ENCODE measurements at regions not wholly inside any gene's neighbourhood (a gene's known extent, or its start where the extent isn't known, plus 50 kb on each side); places are given as distances from the start of the nearest gene placed in this dataset.

DNA sequence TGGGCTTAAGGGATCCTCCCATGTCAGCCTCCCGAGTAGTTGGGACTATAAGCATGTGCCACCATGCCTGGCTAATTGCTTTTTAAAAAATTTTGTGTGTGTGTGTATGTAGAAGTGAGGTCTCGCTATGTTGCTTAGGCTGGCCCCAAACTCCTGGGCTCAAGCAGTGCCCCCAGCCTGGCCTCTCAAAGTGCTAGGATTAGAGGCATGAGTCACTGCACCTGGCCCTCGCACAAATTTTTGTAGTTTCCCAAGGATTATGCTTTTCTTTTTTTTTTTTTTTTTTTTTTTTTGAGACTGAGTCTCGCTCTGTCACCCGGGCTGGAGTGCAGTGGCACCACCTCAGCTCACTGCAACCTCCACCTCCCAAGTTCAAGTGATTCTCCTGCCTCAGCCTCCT, 144.4 kb upstream of the HNRNPU start:
- DNase-seq (ENCODE audit: extremely low read depth in 1 of 4, low spot score in 3 of 4) (peak in 1 of 4 experiments; percentile 37), FAIRE-seq (no peak), ATAC-seq (peak; percentile 64)
- H3K4me3 ChIP-seq: no peak overlapping the region
- WGBS (ENCODE audit: insufficient coverage, low coverage, missing lambda C conversion rate): 30% methylated on average over 4 of the region's 5 CpGs
- in situ Hi-C loops (cut with MboI): no loop called here
- ChIA-PET POLR2A (interaction anchor here (0.6 to 1.8 kb wide), 4 partner anchors 34 to 222 kb away, joined by 3 to 6 read pairs (median 4); a partner anchor contains a TSS), CTCF (ENCODE audit: low intra/inter-chr PET ratio) (no interaction called here)
- H3K9me1 ChIP-seq (ENCODE audit: control insufficient read depth, insufficient read depth, low read length): no peaks in the 10 kb centered on the region
- no peak overlapping the region for H3K9ac ChIP-seq (ENCODE audit: insufficient read depth in 1 of 2, low read depth in 2 of 2, low read length in 2 of 2)
- no peaks in the 10 kb centered on the region for H3K27me3 ChIP-seq (ENCODE audit: control insufficient read depth in 2 of 2, insufficient read depth in 2 of 2, low read length in 2 of 2)
- intact Hi-C loops (cut with micrococcal nuclease): no loop called here
- no peaks in the 10 kb centered on the region for H4K20me1 ChIP-seq (replicated peaks; ENCODE audit: control insufficient read depth, insufficient read depth, low read length)
- H3K27ac ChIP-seq (ENCODE audit: extremely low read depth, low read depth, low read length): no peak overlapping the region
- H3K4me2 ChIP-seq (ENCODE audit: insufficient read depth, low read length): no peak overlapping the region
- H2AFZ ChIP-seq (ENCODE audit: low read depth, low read length): no peak overlapping the region
- no peaks in the 10 kb centered on the region for H3K9me3 ChIP-seq (replicated peaks; ENCODE audit: control insufficient read depth, insufficient read depth, low read depth, low read length)
- no TSS peak for BruUV-seq (replicated peaks)
- no peaks in the 10 kb centered on the region for H3K36me3 ChIP-seq (ENCODE audit: control insufficient read depth, insufficient read depth, low read length)
- peaks cover 8% of the 10 kb centered on the region; the same call in 1 of the 3 replicates for H3K79me2 ChIP-seq (ENCODE audit: control insufficient read depth, insufficient read depth, low read length)
- peaks cover 13 to 17% of the 10 kb centered on the region in 2 experiments; a peak in 4 of 5 replicates for H3K4me1 ChIP-seq (replicated peaks in 1 of 2; ENCODE audit: control insufficient read depth in 2 of 2, insufficient read depth in 2 of 2, low read length in 2 of 2)
- TF ChIP-seq MAFF (IDR thresholded peaks at IDR 0.05; ENCODE audit: low read length): no peak
- no peak for TF ChIP-seq ZNF263 (CRISPR knock-in tag; IDR thresholded peaks at IDR 0.05; ENCODE audit: borderline replicate concordance)
- TF ChIP-seq TGIF2 (CRISPR knock-in tag; IDR thresholded peaks at IDR 0.05): no peak
- TF ChIP-seq ZNF589 (CRISPR knock-in tag; IDR thresholded peaks at IDR 0.05; ENCODE audit: low read depth): no peak
- TF ChIP-seq CREM (IDR thresholded peaks at IDR 0.05; ENCODE audit: low read depth): no peak
- TF ChIP-seq FIP1L1 (IDR thresholded peaks at IDR 0.05; ENCODE audit: low read depth, low read length, poor library complexity, severe bottlenecking): no peak
- TF ChIP-seq SIX5 (IDR thresholded peaks at IDR 0.05; ENCODE audit: borderline replicate concordance in 1 of 2, insufficient read depth in 1 of 2, low read depth in 1 of 2, low read length in 2 of 2): no peak
- TF ChIP-seq ZNF316 (IDR thresholded peaks at IDR 0.05): no peak
- no peak for TF ChIP-seq SMAD4 (CRISPR knock-in tag; conservative IDR thresholded peaks at IDR 0.05)
- TF ChIP-seq TAF7 (tag; IDR thresholded peaks at IDR 0.05): no peak
- TF ChIP-seq CC2D1A (IDR thresholded peaks at IDR 0.05): no peak
- TF ChIP-seq MYNN (IDR thresholded peaks at IDR 0.05): no peak
- TF ChIP-seq MYNN (CRISPR knock-in tag; IDR thresholded peaks at IDR 0.05): no peak
- TF ChIP-seq, protein P1, sequence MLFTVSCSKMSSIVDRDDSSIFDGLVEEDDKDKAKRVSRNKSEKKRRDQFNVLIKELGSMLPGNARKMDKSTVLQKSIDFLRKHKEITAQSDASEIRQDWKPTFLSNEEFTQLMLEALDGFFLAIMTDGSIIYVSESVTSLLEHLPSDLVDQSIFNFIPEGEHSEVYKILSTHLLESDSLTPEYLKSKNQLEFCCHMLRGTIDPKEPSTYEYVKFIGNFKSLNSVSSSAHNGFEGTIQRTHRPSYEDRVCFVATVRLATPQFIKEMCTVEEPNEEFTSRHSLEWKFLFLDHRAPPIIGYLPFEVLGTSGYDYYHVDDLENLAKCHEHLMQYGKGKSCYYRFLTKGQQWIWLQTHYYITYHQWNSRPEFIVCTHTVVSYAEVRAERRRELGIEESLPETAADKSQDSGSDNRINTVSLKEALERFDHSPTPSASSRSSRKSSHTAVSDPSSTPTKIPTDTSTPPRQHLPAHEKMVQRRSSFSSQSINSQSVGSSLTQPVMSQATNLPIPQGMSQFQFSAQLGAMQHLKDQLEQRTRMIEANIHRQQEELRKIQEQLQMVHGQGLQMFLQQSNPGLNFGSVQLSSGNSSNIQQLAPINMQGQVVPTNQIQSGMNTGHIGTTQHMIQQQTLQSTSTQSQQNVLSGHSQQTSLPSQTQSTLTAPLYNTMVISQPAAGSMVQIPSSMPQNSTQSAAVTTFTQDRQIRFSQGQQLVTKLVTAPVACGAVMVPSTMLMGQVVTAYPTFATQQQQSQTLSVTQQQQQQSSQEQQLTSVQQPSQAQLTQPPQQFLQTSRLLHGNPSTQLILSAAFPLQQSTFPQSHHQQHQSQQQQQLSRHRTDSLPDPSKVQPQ (CRISPR knock-in tag; IDR thresholded peaks at IDR 0.05; ENCODE audit: borderline replicate concordance): no peak
- TF ChIP-seq TCFL5 (CRISPR knock-in tag; conservative IDR thresholded peaks at IDR 0.05): no peak
- TF ChIP-seq LEF1 (IDR thresholded peaks at IDR 0.05): no peak
- TF ChIP-seq POLR2AphosphoS2 (IDR thresholded peaks at IDR 0.05; ENCODE audit: low read length): no peak
- no peak for TF ChIP-seq ZNF57 (CRISPR knock-in tag; IDR thresholded peaks at IDR 0.05)
- TF ChIP-seq NR2C1 (IDR thresholded peaks at IDR 0.05): no peak
- no peak for TF ChIP-seq NR2C1 (tag; IDR thresholded peaks at IDR 0.05)
- TF ChIP-seq HMG20B (CRISPR knock-in tag; IDR thresholded peaks at IDR 0.05): no peak
- TF ChIP-seq, protein P2, sequence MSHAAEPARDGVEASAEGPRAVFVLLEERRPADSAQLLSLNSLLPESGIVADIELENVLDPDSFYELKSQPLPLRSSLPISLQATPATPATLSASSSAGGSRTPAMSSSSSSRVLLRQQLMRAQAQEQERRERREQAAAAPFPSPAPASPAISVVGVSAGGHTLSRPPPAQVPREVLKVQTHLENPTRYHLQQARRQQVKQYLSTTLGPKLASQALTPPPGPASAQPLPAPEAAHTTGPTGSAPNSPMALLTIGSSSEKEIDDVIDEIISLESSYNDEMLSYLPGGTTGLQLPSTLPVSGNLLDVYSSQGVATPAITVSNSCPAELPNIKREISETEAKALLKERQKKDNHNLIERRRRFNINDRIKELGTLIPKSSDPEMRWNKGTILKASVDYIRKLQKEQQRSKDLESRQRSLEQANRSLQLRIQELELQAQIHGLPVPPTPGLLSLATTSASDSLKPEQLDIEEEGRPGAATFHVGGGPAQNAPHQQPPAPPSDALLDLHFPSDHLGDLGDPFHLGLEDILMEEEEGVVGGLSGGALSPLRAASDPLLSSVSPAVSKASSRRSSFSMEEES (CRISPR knock-in tag; IDR thresholded peaks at IDR 0.05): no peak
- TF ChIP-seq ZC3H8 (IDR thresholded peaks at IDR 0.05): no peak

Data from K562 (cell line).